ENCODE measurements at regions not wholly inside any gene's neighbourhood (a gene's known extent, or its start where the extent isn't known, plus 50 kb on each side); places are given as distances from the start of the nearest gene placed in this dataset.

DNA sequence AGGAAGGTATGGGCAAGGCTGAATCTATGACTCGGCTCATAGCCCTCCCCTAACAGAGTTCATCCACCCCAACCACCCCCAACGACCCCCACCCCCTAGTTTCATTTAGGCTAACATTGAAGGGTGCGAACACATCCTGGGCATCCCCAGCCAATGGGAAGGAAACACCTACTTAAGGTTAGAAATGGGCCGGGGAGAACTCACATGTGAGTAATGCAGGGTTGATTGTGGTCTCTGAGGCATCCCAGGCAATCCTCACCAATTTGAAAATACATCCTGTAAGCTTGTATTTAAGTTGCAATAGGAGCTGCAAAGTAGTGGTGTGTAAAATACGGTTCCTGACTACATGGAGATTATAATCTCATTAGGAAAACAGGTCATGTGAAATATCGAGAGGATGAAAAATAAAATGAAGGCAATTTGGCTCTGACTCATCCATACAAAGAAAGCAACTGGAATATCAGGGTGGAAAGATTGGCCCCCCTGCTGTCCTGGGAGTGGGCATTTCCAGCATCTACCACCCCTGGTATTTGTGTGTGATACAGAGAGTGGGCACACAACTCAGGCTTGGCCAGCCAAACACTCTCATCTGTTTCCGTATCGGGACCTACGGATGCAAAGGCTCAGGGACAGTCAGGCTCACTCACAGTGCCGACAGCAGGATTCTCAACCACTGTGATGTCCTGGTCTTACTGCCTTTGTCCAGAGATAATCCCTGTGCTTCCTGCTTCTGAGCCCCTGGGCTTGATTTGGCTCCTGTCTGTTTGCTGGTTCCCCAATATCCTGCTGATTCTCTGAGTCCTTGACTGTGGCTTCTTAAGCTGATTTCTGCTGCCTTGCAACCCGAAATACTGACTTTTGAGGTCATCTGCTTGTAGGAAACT lies 90.0 kb upstream of the NCKAP5 start:
- no peak for DNase-seq
- peak overlapping the region; percentile 55 for H3K27ac Mint-ChIP-seq
- peaks cover 1% of the 10 kb centered on the region for H3K9me3 Mint-ChIP-seq
- H3K36me3 Mint-ChIP-seq (ENCODE audit: low read depth), result peaks cover 6% of the 10 kb centered on the region
- no peaks in the 10 kb centered on the region for H3K27me3 Mint-ChIP-seq (ENCODE audit: low read depth, poor library complexity)
- no peak overlapping the region for H3K4me3 Mint-ChIP-seq
- TF ChIP-seq, protein P1, sequence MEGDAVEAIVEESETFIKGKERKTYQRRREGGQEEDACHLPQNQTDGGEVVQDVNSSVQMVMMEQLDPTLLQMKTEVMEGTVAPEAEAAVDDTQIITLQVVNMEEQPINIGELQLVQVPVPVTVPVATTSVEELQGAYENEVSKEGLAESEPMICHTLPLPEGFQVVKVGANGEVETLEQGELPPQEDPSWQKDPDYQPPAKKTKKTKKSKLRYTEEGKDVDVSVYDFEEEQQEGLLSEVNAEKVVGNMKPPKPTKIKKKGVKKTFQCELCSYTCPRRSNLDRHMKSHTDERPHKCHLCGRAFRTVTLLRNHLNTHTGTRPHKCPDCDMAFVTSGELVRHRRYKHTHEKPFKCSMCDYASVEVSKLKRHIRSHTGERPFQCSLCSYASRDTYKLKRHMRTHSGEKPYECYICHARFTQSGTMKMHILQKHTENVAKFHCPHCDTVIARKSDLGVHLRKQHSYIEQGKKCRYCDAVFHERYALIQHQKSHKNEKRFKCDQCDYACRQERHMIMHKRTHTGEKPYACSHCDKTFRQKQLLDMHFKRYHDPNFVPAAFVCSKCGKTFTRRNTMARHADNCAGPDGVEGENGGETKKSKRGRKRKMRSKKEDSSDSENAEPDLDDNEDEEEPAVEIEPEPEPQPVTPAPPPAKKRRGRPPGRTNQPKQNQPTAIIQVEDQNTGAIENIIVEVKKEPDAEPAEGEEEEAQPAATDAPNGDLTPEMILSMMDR (IDR thresholded peaks at IDR 0.05), result no peak
- H3K4me1 Mint-ChIP-seq, result peaks cover 10% of the 10 kb centered on the region

DNA sequence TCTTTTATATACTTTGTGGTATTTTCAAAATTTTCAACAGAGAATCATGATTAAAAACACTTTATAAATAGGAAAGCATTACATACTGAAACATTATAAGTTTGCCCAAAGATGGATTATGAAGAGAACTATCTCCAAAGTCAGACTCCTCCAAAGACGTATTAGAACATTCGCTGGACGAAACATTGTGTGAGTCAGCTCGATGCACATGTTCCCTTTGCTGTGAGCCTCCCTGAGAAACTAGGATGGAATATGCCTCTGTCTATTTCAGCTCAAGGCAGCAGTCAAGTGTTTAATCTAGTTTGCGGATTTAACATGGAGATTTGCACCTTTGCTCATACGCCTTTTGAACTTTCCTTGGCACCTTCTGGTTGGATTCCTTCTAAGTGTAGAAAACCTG lies 92.2 kb upstream of the NCKAP5 start:
- peaks cover 10% of the 10 kb centered on the region for H3K4me1 Mint-ChIP-seq
- peaks cover 24% of the 10 kb centered on the region for H3K36me3 Mint-ChIP-seq (ENCODE audit: low read depth)
- TF ChIP-seq, protein P1 (IDR thresholded peaks at IDR 0.05), result no peak
- no peak overlapping the region for H3K27ac Mint-ChIP-seq
- DNase-seq, result no peak
- peaks cover 18% of the 10 kb centered on the region for H3K9me3 Mint-ChIP-seq
- H3K4me3 Mint-ChIP-seq, result no peak overlapping the region
- H3K27me3 Mint-ChIP-seq (ENCODE audit: low read depth, poor library complexity), result no peaks in the 10 kb centered on the region

DNA sequence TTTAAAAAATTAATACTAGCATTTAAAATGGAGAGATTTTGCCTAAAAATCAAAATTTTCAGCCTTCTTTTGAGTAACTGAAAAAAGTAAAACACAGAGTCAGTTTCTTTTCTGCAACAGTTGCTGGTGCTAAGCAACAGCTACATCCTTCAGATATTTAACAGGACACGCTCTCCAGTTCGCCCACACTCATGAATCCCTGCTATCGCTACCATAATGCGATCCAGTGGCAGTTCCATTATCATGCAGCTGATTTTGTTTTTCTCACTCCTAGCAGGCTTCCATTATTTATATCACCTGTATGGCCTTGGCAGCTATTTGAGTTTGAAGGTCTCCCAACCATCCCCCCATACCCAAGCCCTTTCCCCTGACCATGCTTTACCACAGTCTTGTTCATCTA lies 93.1 kb upstream of the NCKAP5 start:
- TF ChIP-seq, protein P1 (IDR thresholded peaks at IDR 0.05), result no peak
- Mint-ChIP-seq H3K36me3 (ENCODE audit: low read depth) (peaks cover 24% of the 10 kb centered on the region), H3K4me1 (peaks cover 10% of the 10 kb centered on the region), H3K27ac (peak overlapping the region; percentile 11), H3K4me3 (no peak overlapping the region), H3K9me3 (peaks cover 18% of the 10 kb centered on the region), H3K27me3 (ENCODE audit: low read depth, poor library complexity) (no peaks in the 10 kb centered on the region)
- DNase-seq, result no peak

DNA sequence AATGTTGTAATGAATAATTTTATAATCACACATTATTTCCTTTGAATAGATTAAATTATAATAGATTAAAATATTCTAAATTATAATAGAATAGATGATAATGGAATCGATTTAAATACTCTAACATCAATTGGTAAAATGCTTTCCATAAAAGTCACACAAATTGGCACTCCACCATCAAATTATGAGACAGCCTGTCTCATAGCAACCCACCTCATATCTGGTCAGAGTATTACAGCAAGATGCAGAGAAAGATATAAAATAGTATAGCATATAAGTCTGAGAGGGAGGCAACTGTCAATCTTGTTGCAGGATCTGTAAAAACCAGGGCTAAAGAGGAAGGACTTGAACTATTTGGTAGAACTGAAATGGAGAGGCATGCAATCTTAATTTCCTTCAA lies 98.4 kb upstream of the NCKAP5 start:
- Mint-ChIP-seq H3K27ac (no peak overlapping the region), H3K4me1 (peaks cover 2% of the 10 kb centered on the region), H3K36me3 (ENCODE audit: low read depth) (peaks cover 57% of the 10 kb centered on the region), H3K4me3 (no peak overlapping the region), H3K27me3 (ENCODE audit: low read depth, poor library complexity) (no peaks in the 10 kb centered on the region), H3K9me3 (peaks cover 60% of the 10 kb centered on the region)
- TF ChIP-seq, protein P1 (IDR thresholded peaks at IDR 0.05), result no peak
- no peak for DNase-seq

DNA sequence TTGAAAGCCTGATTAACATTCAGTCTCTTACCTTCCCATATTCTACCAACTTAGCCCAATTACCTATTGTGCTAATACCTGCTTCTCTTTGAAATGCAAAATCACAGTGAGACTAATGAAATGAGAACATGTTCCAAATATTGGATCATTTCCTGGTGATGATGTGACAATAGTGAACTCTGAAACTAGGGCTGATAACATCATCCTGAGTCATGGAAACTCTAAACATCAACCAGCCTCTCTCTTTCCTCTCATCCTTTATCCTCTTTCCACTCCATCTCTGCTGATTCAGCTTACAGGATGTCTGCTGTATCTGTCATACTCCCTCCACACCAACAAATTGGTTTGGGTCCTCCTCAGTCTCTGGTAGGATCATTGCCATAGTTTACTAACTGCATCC lies 98.8 kb upstream of the NCKAP5 start:
- peak overlapping the region; percentile 27 for H3K27ac Mint-ChIP-seq
- DNase-seq, result no peak
- peaks cover 57% of the 10 kb centered on the region for H3K36me3 Mint-ChIP-seq (ENCODE audit: low read depth)
- H3K4me3 Mint-ChIP-seq, result no peak overlapping the region
- peaks cover 60% of the 10 kb centered on the region for H3K9me3 Mint-ChIP-seq
- TF ChIP-seq, protein P1 (IDR thresholded peaks at IDR 0.05), result no peak
- H3K4me1 Mint-ChIP-seq, result peaks cover 6% of the 10 kb centered on the region
- no peaks in the 10 kb centered on the region for H3K27me3 Mint-ChIP-seq (ENCODE audit: low read depth, poor library complexity)

DNA sequence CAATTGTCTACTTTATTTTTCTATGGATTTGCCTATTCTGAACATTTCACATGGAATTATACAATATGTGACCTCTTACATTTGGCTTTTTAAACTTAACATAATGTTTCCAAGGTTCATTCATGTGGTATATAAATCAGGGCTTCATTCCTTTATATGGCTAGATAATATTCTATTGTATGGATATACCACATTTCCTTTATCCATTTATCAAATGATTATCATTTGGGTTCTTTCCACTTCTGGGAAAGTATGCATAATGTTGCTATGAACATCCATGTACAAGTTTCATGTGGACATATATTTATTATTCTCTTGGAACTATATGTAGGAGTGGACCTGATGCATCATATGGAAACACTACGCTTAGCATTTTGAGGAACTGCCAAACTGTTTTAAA lies 99.7 kb upstream of the NCKAP5 start:
- no peak for DNase-seq
- Mint-ChIP-seq H3K27me3 (ENCODE audit: low read depth, poor library complexity) (no peaks in the 10 kb centered on the region), H3K27ac (no peak overlapping the region), H3K4me1 (peaks cover 12% of the 10 kb centered on the region), H3K36me3 (ENCODE audit: low read depth) (peaks cover 57% of the 10 kb centered on the region), H3K4me3 (no peak overlapping the region), H3K9me3 (peaks cover 60% of the 10 kb centered on the region)
- TF ChIP-seq, protein P1 (IDR thresholded peaks at IDR 0.05), result no peak
